ENCODE measurements at regions not wholly inside any gene's neighbourhood (a gene's known extent, or its start where the extent isn't known, plus 50 kb on each side); places are given as distances from the start of the nearest gene placed in this dataset.
A peak's percentile ranks its signal among the peaks of the same experiment; 100 is the strongest.

DNA sequence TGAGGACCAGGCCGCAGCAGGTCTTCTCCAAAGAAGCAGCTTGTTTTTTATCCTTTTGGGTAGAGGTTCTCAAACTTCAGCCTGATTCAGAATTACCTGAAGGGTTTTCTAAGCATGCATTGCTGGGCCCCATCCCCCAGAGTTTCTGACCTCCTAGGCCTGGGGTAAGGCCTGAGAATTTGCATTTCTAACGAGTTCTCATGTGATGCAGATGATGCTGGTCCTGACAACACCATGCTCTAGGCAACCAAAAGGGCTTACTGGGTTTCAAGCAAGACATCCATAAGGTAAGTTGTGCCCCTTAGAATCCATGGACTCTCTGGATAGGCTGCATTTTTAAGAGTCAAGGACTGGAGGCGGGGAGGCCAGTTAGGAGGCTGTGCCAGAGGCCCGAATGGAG, 295.1 kb downstream of the HHIPL2 start:
- no peaks in the 10 kb centered on the region; the same call in 1 of the 2 replicates for H3K27me3 Mint-ChIP-seq (ENCODE audit: low read depth)
- H3K4me3 Mint-ChIP-seq = no peak overlapping the region
- TF ChIP-seq, protein P1, sequence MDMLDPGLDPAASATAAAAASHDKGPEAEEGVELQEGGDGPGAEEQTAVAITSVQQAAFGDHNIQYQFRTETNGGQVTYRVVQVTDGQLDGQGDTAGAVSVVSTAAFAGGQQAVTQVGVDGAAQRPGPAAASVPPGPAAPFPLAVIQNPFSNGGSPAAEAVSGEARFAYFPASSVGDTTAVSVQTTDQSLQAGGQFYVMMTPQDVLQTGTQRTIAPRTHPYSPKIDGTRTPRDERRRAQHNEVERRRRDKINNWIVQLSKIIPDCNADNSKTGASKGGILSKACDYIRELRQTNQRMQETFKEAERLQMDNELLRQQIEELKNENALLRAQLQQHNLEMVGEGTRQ (CRISPR knock-in tag; IDR thresholded peaks at IDR 0.05) = peak; percentile 13; the same call in 1 of the 2 replicates
- TF ChIP-seq, protein P2, sequence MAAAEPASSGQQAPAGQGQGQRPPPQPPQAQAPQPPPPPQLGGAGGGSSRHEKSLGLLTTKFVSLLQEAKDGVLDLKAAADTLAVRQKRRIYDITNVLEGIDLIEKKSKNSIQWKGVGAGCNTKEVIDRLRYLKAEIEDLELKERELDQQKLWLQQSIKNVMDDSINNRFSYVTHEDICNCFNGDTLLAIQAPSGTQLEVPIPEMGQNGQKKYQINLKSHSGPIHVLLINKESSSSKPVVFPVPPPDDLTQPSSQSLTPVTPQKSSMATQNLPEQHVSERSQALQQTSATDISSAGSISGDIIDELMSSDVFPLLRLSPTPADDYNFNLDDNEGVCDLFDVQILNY (CRISPR knock-in tag; IDR thresholded peaks at IDR 0.05) = no peak
- CTCF ChIA-PET = no interaction called here
- H3K9me3 Mint-ChIP-seq = peaks cover 4% of the 10 kb centered on the region; the same call in 1 of the 2 replicates
- H3K4me1 Mint-ChIP-seq = peaks cover 35% of the 10 kb centered on the region
- no peak for DNase-seq (ENCODE audit: low spot score)
- ATAC-seq = peak; percentile 79
- H3K27ac Mint-ChIP-seq = no peak overlapping the region
- no peaks in the 10 kb centered on the region; the same call in 1 of the 2 replicates for H3K36me3 Mint-ChIP-seq
- POLR2A ChIA-PET = interaction anchor here (1.0 kb wide), 1 partner anchor 13 kb away, joined by 3 read pairs; no protein-coding TSS in a partner anchor

GRCh38 chr1:222251847-222252246, 296.1 kb downstream of the HHIPL2 start:
- no peaks in the 10 kb centered on the region; the same call in 1 of the 2 replicates for H3K36me3 Mint-ChIP-seq
- ChIA-PET CTCF (no interaction called here), POLR2A (no interaction called here)
- TF ChIP-seq GRHL2 (CRISPR knock-in tag; IDR thresholded peaks at IDR 0.05; ENCODE audit: insufficient replicate concordance, severe bottlenecking) (no peak), TCF7 (CRISPR knock-in tag; IDR thresholded peaks at IDR 0.05; ENCODE audit: low read depth) (no peak), ZNF219 (CRISPR knock-in tag; IDR thresholded peaks at IDR 0.05; ENCODE audit: borderline replicate concordance) (no peak), ATF6 (CRISPR knock-in tag; IDR thresholded peaks at IDR 0.05) (no peak), EMX1 (CRISPR knock-in tag; IDR thresholded peaks at IDR 0.05) (no peak), FOXJ3 (CRISPR knock-in tag; IDR thresholded peaks at IDR 0.05; ENCODE audit: borderline replicate concordance) (no peak), TEAD4 (CRISPR knock-in tag; IDR thresholded peaks at IDR 0.05) (no peak), NFYB (CRISPR knock-in tag; conservative IDR thresholded peaks at IDR 0.05; ENCODE audit: low read depth) (no peak), ZBTB21 (CRISPR knock-in tag; IDR thresholded peaks at IDR 0.05; ENCODE audit: borderline replicate concordance) (no peak), CREM (CRISPR knock-in tag; IDR thresholded peaks at IDR 0.05) (no peak), JUN (CRISPR knock-in tag; IDR thresholded peaks at IDR 0.05) (no peak), KAT7 (CRISPR knock-in tag; IDR thresholded peaks at IDR 0.05; ENCODE audit: borderline replicate concordance) (no peak), STAT6 (CRISPR knock-in tag; conservative IDR thresholded peaks at IDR 0.05; ENCODE audit: low read depth) (no peak), CTCF (IDR thresholded peaks at IDR 0.05) (no peak), ZNF317 (CRISPR knock-in tag; IDR thresholded peaks at IDR 0.05; ENCODE audit: borderline replicate concordance, low read depth) (no peak)
- TF ChIP-seq, protein P3, sequence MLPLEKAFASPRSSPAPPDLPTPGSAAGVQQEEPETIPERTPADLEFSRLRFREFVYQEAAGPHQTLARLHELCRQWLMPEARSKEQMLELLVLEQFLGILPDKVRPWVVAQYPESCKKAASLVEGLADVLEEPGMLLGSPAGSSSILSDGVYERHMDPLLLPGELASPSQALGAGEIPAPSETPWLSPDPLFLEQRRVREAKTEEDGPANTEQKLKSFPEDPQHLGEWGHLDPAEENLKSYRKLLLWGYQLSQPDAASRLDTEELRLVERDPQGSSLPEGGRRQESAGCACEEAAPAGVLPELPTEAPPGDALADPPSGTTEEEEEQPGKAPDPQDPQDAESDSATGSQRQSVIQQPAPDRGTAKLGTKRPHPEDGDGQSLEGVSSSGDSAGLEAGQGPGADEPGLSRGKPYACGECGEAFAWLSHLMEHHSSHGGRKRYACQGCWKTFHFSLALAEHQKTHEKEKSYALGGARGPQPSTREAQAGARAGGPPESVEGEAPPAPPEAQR (CRISPR knock-in tag; IDR thresholded peaks at IDR 0.05) = no peak
- TF ChIP-seq, protein P4, sequence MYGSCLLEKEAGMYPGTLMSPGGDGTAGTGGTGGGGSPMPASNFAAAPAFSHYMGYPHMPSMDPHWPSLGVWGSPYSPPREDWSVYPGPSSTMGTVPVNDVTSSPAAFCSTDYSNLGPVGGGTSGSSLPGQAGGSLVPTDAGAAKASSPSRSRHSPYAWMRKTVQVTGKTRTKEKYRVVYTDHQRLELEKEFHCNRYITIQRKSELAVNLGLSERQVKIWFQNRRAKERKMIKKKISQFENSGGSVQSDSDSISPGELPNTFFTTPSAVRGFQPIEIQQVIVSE (CRISPR knock-in tag; IDR thresholded peaks at IDR 0.05; ENCODE audit: borderline replicate concordance) = no peak
- H3K27ac Mint-ChIP-seq = no peak overlapping the region
- H3K27me3 Mint-ChIP-seq (ENCODE audit: low read depth) = no peaks in the 10 kb centered on the region; the same call in 1 of the 2 replicates
- H3K4me1 Mint-ChIP-seq = peaks cover 39% of the 10 kb centered on the region
- DNase-seq (ENCODE audit: low spot score) (no peak), ATAC-seq (no peak)
- peaks cover 4% of the 10 kb centered on the region; the same call in 1 of the 2 replicates for H3K9me3 Mint-ChIP-seq
- no peak overlapping the region for H3K4me3 Mint-ChIP-seq

Data from WTC11 (cell line).